GM12891 (cell line): ENCODE measurements at regions not wholly inside any gene's neighbourhood (a gene's known extent, or its start where the extent isn't known, plus 50 kb on each side); places are given as distances from the start of the nearest gene placed in this dataset.
A peak's percentile ranks its signal among the peaks of the same experiment; 100 is the strongest.
"Not testable (repeated sequence)": the region's sequence is repeated elsewhere in the genome, so short reads cannot be mapped to it uniquely, and the experiment has no call there.

Source experiments
- DNase-seq: peaks from one replicate; pipeline ENCODE4 v3.0.0; 2011; ENCODE audit warnings: low spot score; ENCODE audit not compliant: insufficient read length
- FAIRE-seq: peaks from 2 replicates; lab custom pipeline; 2011; peaks lifted over from hg19 to GRCh38; lab: Jason Lieb, UNC
- PAX5 ChIP-seq: IDR thresholded peaks from 2 replicates; pipeline ENCODE4 v1.6.1; 2011; ENCODE audit warnings: low read length, moderate library complexity, mild to moderate bottlenecking; ENCODE audit not compliant: insufficient read depth, severe bottlenecking
- POLR2A ChIP-seq: IDR thresholded peaks from 2 replicates; pipeline ENCODE4 v1.6.1; 2011; ENCODE audit warnings: low read depth, low read length, control low read depth
- POLR2AphosphoS5 ChIP-seq: IDR thresholded peaks from 2 replicates; pipeline ENCODE4 v1.6.1; 2011; ENCODE audit warnings: low read depth, low read length, control low read depth
- POU2F2 ChIP-seq: IDR thresholded peaks from 2 replicates; pipeline ENCODE4 v1.6.1; 2011; ENCODE audit warnings: low read depth, mild to moderate bottlenecking, control low read depth, low read length, moderate library complexity
- SPI1 ChIP-seq: IDR thresholded peaks from 2 replicates; pipeline ENCODE4 v1.6.1; 2011; ENCODE audit warnings: low read depth, low read length, control low read depth
- TAF1 ChIP-seq: IDR thresholded peaks from 2 replicates; pipeline ENCODE4 v1.6.1; 2011; ENCODE audit warnings: low read depth, low read length, control low read depth

- FAIRE-seq (no peak), DNase-seq (no peak)
- TF ChIP-seq SPI1 (no peak), PAX5 (no peak), POLR2A (no peak), POU2F2 (no peak), POLR2AphosphoS5 (no peak), TAF1 (no peak)
Observed at GRCh38 chr1:112836642-112837041, 119.4 kb downstream of the SLC16A1 start.

- TF ChIP-seq SPI1 (no peak), POU2F2 (no peak), POLR2A (no peak), PAX5 (no peak), POLR2AphosphoS5 (no peak), TAF1 (no peak)
- no peak for FAIRE-seq
Observed at GRCh38 chr1:112833806-112834205, 118.7 kb upstream of the PPM1J start.

GRCh38 chr1:112832259-112832658 lies 117.1 kb upstream of the PPM1J start:
- DNase-seq, FAIRE-seq: not testable (repeated sequence)

More at GRCh38 chr1:112833806-112834205, 118.7 kb upstream of the PPM1J start:
- DNase-seq = no peak

GRCh38 chr1:112829691-112830090 lies 114.6 kb upstream of the PPM1J start:
- DNase-seq, FAIRE-seq: not testable (repeated sequence)

GRCh38 chr1:112828716-112829115 lies 113.6 kb upstream of the PPM1J start:
- FAIRE-seq = no peak
- no peak for DNase-seq
- TF ChIP-seq POLR2AphosphoS5 (no peak), PAX5 (no peak), POU2F2 (no peak)

- not testable (repeated sequence) for DNase-seq, FAIRE-seq
Observed at GRCh38 chr1:112827391-112827790, 112.3 kb upstream of the PPM1J start.

GRCh38 chr1:112826217-112826944 lies 111.2 kb upstream of the PPM1J start:
- DNase-seq = no peak
- no peak for FAIRE-seq
- TF ChIP-seq POLR2AphosphoS5 = no peak
- TF ChIP-seq PAX5 = no peak
- no peak for TF ChIP-seq POU2F2
- no peak for TF ChIP-seq SPI1
- TF ChIP-seq TAF1 = no peak
- no peak for TF ChIP-seq POLR2A

GRCh38 chr1:112825563-112826216 lies 110.6 kb upstream of the PPM1J start:
- not testable (repeated sequence) for FAIRE-seq, DNase-seq

GRCh38 chr1:112825075-112825474 lies 109.9 kb upstream of the PPM1J start:
- not testable (repeated sequence) for FAIRE-seq, DNase-seq

GRCh38 chr1:112821307-112822063 lies 106.4 kb upstream of the PPM1J start:
- FAIRE-seq, DNase-seq: not testable (repeated sequence)

- FAIRE-seq (no peak), DNase-seq (no peak)
- TF ChIP-seq PAX5 (no peak), POU2F2 (no peak), SPI1 (0 out of 2 replicates have a peak, but pooled peaks have one; percentile 6)
Observed at GRCh38 chr1:112818990-112819689, 104.0 kb upstream of the PPM1J start.
